ENCODE measurements at regions not wholly inside any gene's neighbourhood (a gene's known extent, or its start where the extent isn't known, plus 50 kb on each side); places are given as distances from the start of the nearest gene placed in this dataset.

- DNase-seq: no peak
Observed at GRCh38 chr4:157616741-157617472, 396.4 kb downstream of the GRIA2 start.

GRCh38 chr4:157607996-157608395 is 387.5 kb downstream of the GRIA2 start:
- no peak for DNase-seq

GRCh38 chr4:157600583-157600982 is 380.1 kb downstream of the GRIA2 start:
- peak in 1 of 3 experiments; percentile 10 for DNase-seq

- no peak for DNase-seq
Observed at GRCh38 chr4:157591245-157591644, 370.7 kb downstream of the GRIA2 start.

- DNase-seq: no peak
Observed at GRCh38 chr4:157590679-157591078, 370.2 kb downstream of the GRIA2 start.

GRCh38 chr4:157587681-157588423 is 367.3 kb downstream of the GRIA2 start:
- peak in 1 of 3 experiments; percentile 5 for DNase-seq

GRCh38 chr4:157582141-157582540 is 361.6 kb downstream of the GRIA2 start:
- DNase-seq: no peak

- peak in 2 of 3 experiments; percentile 12 to 24 for DNase-seq
Observed at GRCh38 chr4:157576671-157577217, 356.2 kb downstream of the GRIA2 start.

GRCh38 chr4:157575339-157575738 is 354.8 kb downstream of the GRIA2 start:
- DNase-seq: no peak

- DNase-seq: no peak
Observed at GRCh38 chr4:157574606-157575005, 354.1 kb downstream of the GRIA2 start.

GRCh38 chr4:157572951-157573350 is 352.4 kb downstream of the GRIA2 start:
- no peak for DNase-seq

GRCh38 chr4:157572284-157572683 is 351.8 kb downstream of the GRIA2 start:
- no peak for DNase-seq

- peak in 1 of 3 experiments; percentile 12 for DNase-seq
Observed at GRCh38 chr4:157564771-157565170, 344.2 kb downstream of the GRIA2 start.

GRCh38 chr4:157564218-157564617 is 343.7 kb downstream of the GRIA2 start:
- no peak for DNase-seq

- DNase-seq: no peak
Observed at GRCh38 chr4:157558016-157558415, 337.5 kb downstream of the GRIA2 start.

GRCh38 chr4:157550028-157550427 is 329.5 kb downstream of the GRIA2 start:
- no peak for DNase-seq

GRCh38 chr4:157527954-157528353 is 307.4 kb downstream of the GRIA2 start:
- no peak for DNase-seq

GRCh38 chr4:157521906-157522305 is 301.4 kb downstream of the GRIA2 start:
- DNase-seq: no peak

- peak in 2 of 3 experiments; percentile 1 to 8 for DNase-seq
Observed at GRCh38 chr4:157514711-157515110, 294.2 kb downstream of the GRIA2 start.

GRCh38 chr4:157509341-157509740 is 288.8 kb downstream of the GRIA2 start:
- DNase-seq: no peak

GRCh38 chr4:157502656-157503055 is 282.1 kb downstream of the GRIA2 start:
- no peak for DNase-seq

GRCh38 chr4:157459785-157460184 is 239.3 kb downstream of the GRIA2 start:
- no peak for DNase-seq

- no peak for DNase-seq
Observed at GRCh38 chr4:157447195-157447594, 226.7 kb downstream of the GRIA2 start.

- DNase-seq: no peak
Observed at GRCh38 chr4:157444014-157444413, 223.5 kb downstream of the GRIA2 start.

Measured in NCI-H1417 (cell line).